Right forelimb (tissue), 1 donor: ENCODE measurements at regions not wholly inside any gene's neighbourhood (a gene's known extent, or its start where the extent isn't known, plus 50 kb on each side); places are given as distances from the start of the nearest gene placed in this dataset.

Experiments used
- DNase-seq: peaks from one replicate; pipeline ENCODE4 v3.0.0-alpha.2; 2018

- no peak for DNase-seq
Observed at GRCh38 chr7:131234719-131235488, 92.8 kb upstream of the MKLN1 start.

- no peak for DNase-seq
Observed at GRCh38 chr7:131235489-131236317, 92.0 kb upstream of the MKLN1 start.

- no peak for DNase-seq
Observed at GRCh38 chr7:131236318-131236672, 91.4 kb upstream of the MKLN1 start.

GRCh38 chr7:131238347-131238931 is 89.2 kb upstream of the MKLN1 start:
- no peak for DNase-seq

- no peak for DNase-seq
Observed at GRCh38 chr7:131241386-131241785, 86.3 kb upstream of the MKLN1 start.

- DNase-seq = no peak
Observed at GRCh38 chr7:131242123-131242650, 85.5 kb upstream of the MKLN1 start.

- DNase-seq = no peak
Observed at GRCh38 chr7:131244259-131244852, 83.3 kb upstream of the MKLN1 start.

GRCh38 chr7:131249003-131249402 is 78.7 kb upstream of the MKLN1 start:
- no peak for DNase-seq

- DNase-seq = no peak
Observed at GRCh38 chr7:131249483-131249882, 78.2 kb upstream of the MKLN1 start.

GRCh38 chr7:131250331-131250730 is 77.3 kb upstream of the MKLN1 start:
- no peak for DNase-seq

GRCh38 chr7:131251371-131251770 is 76.3 kb upstream of the MKLN1 start:
- no peak for DNase-seq

GRCh38 chr7:131252976-131253375 is 74.7 kb upstream of the MKLN1 start:
- no peak for DNase-seq

GRCh38 chr7:131254211-131254610 is 73.5 kb upstream of the MKLN1 start:
- DNase-seq = no peak

- no peak for DNase-seq
Observed at GRCh38 chr7:131255242-131255641, 72.4 kb upstream of the MKLN1 start.

- no peak for DNase-seq
Observed at GRCh38 chr7:131261476-131261994, 66.1 kb upstream of the MKLN1 start.

GRCh38 chr7:131265227-131265626 is 62.4 kb upstream of the MKLN1 start:
- DNase-seq = no peak

GRCh38 chr7:131267631-131268030 is 60.0 kb upstream of the MKLN1 start:
- no peak for DNase-seq

GRCh38 chr7:131268906-131269305 is 58.8 kb upstream of the MKLN1 start:
- no peak for DNase-seq

GRCh38 chr7:131272086-131272485 is 55.6 kb upstream of the MKLN1 start:
- no peak for DNase-seq

GRCh38 chr7:131274986-131275385 is 52.7 kb upstream of the MKLN1 start:
- no peak for DNase-seq

GRCh38 chr7:131276190-131276589 is 51.5 kb upstream of the MKLN1 start:
- DNase-seq = no peak

- no peak for DNase-seq
Observed at GRCh38 chr7:131276748-131277147, 50.9 kb upstream of the MKLN1 start.
